HG03139 (cell line): ENCODE measurements at regions not wholly inside any gene's neighbourhood (a gene's known extent, or its start where the extent isn't known, plus 50 kb on each side); places are given as distances from the start of the nearest gene placed in this dataset.

Source experiments
- ATAC-seq: cut with Tn5 transposase; IDR thresholded peaks from one replicate; pipeline ENCODE4 v1.9.1; 2021; ENCODE audit not compliant: unreplicated experiment

DNA sequence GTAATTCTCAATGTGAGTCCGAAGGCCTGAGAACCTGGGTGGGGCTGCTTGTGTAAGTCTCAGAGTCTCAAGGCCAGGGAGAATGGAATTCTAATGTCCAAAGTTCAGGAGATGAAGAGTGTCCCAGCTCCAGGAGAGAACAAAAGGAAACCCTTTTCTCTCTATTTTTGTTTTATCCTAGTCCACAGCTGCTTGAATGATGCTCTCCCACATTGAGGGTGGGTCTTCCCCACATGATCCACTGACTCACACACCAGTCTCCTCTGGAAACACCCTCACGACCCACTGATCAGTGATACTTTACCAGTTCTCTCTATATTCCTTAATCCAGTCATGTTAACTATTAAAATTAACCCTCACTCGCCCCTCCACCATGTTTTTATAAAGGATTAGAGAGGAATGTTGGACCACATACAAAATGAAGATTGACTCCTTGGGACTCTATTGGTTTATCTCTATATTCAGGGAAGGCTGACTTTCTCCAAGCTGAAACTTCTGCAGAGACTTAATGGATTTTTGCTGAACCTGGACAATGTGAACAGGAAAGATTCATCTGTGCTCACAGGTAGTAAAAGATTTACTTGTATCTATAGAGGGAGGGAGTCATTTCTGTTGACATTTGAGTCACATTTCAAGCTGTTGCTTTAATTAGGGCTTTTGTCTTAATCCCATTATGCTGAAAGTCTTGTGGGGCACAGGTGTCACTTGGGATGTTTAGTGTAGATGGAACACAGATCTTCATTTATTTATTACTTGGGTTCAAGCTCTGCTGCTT, 1061.0 kb upstream of the TMEM132C start:
- ATAC-seq = no peak

DNA sequence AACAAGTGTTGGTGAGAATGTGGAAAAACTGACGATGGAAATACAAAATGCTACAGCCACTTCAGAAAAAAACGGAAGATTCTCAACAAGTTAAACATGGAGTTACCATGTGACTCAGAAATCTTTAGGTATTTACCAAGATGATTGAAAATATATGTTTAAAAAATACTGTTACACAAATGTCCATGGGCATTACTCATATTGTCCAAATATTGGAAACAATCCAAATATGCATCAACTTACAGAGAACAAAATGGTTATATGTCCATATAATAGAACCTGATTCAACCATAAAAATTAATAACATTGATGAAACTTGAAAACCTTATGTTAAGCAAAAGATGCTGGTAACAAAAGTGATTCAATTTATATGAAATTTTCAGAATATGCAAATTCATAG, 1057.7 kb upstream of the TMEM132C start:
- no peak for ATAC-seq

DNA sequence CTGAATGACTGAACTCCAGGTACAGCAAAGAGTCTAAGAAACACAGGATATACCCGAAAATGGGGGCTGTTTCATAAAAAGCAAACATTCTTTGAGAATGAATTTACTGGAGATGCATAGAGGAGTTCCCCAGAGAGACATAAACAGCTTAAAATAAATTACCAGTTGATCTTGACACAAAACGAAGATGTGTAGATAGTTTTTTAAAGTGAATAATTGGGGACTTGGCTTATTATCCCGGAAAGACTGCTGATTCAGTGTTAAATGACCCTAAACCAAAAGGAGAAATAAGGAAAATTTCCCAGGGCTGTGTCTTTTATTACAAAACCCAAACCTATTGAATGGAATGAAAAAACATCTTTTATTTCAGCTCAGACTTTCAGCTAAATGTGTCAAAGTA, 1052.8 kb upstream of the TMEM132C start:
- ATAC-seq = no peak

DNA sequence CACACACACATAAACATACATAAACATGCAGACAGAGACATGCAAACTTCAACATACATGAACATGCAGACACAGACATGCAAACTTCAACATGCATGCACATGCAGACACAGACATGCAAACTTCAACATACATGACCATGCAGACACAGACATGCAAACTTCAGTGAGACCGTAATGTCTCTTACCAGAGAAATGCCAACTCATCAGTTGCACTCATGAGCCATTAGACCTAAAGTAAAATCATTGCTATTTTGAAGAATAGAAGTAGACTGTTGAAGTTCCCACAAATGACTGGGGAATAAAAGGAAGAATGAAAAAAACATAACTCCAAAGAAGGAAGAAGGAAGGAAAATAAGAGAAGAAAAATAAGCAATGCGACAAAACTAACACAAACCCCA, 1044.0 kb upstream of the TMEM132C start:
- ATAC-seq = no peak

DNA sequence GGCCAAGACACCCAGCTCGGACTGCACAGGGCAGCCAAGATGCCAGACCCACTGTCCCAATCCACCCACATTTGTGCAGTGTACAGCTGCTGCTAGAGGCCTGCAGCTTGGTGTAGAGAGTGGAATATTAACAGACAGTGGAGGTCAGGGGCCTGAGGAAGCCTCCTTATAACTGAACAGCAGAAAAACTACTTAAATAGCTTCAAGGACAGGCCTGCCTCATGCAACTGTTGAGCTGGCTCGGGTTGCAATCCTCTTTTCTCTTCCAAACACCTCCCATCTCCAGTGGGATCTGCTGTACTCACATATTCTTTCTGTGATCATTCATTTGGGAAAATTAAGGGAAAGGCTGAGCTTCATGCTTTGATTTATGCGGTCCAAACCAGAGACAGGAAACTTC, 1043.2 kb upstream of the TMEM132C start:
- ATAC-seq = no peak

DNA sequence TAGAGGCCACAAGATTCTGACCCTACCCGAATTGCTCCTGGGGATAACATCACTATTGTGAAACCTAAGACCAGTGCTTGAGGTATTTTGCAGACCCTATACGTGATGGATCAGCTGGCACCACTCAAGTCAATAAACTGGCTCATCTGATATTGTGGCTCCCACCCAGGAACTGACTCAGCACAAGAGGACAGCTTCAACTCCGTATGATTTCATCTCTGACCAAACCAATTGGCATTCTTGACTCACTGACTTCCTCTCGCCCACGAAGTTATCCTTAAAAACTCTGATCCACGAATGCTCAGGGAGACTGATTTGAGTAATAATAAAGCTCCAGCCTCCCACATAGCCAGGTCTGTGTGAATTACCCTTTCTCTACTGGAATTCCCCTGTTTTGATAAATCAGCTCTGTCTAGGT, 1036.1 kb upstream of the TMEM132C start:
- no peak for ATAC-seq

DNA sequence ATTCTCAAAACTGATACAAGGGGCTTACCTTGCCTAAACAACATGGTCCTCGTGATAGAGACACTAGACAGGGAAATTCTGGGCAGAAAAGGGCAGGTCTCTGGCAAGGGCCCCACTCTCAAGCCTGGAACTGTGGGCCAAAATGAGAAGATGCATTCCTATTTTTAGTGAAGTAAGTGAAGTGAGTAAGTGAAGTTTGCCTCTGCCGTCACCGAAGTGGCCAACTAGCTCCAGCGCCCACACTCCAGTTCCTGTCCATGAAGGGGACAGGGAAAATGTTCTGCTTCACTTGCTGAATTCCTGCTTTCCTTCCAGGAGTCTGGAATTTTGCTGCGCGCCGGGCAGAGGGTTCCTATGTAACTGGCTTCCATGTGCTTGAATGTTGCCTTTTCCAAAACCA, 1035.6 kb upstream of the TMEM132C start:
- no peak for ATAC-seq

DNA sequence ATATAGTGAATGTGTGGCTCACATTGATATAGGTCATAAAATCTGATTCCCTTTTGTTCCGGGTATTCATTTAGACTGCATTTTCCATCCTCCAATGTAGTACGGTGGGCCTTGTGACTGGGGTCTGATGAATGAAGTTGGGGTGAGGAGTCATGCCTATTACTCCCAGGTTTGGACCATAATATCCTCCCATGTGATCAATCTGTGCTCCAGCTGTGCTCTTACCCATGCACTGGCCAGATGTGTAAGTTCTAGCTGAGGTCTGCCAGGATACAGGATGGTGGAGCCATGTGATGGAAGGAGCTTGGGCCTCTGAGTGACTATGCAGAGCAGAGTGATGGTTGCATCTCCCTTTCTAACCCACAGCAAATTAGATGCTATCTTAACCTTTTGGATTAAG, 1034.0 kb upstream of the TMEM132C start:
- no peak for ATAC-seq

DNA sequence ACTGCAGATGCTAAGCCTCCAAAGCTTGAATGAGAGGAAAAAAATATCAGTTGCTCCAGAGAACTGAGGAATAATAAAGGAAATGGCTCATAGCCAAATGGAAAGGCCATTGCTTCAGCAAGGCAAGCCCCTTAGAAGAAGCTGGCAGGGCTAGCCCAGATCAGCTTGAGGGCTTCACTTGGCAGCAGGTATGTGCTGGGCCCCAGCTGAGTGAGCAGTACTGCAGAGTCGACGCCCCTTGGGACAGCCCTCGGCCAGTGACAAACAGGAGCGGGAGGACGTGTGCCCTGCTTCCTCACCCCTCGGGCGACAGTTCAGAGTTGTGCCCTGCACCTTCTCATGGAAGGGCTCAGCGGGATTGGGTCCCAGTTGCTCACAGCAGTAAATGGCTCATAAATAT, 1031.2 kb upstream of the TMEM132C start:
- no peak for ATAC-seq

DNA sequence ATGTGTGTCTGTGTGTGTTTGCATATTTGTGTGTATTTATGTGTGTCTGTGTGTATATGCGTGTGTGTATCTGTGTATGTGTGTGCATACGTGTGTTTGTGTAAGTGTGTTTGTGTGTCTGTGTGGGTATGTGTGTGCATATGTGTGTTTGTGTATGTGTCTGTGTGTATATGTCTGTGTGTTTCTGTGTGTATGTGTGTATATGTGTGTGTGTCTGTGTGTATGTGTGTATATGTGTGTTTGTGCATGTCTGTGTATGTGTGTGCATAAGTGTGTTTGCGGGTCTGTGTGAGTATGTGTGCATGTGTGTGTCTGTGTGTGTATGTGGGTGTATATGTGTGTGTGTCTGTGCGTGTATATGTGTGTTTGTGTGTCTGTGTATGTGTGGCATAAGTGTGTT, 1030.5 kb upstream of the TMEM132C start:
- no peak for ATAC-seq

DNA sequence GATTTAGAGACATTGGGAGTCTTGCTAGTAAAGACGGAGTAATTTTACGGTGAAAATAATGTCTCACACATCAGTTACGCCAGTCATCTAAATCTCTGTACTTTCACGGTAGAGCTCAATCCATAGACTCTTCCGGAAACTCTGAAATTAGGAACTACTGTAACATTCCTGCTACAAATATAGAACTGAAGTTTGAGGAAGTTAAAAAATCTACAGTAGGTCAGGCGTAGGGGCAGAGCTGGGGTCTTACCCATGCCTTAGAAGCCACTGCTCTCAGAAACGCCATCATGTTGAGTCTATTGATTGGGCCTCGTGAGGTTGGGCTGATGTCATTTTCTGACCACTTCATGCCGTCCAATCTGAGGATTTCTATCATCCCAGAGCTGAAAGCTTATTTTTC, 1029.8 kb upstream of the TMEM132C start:
- no peak for ATAC-seq

DNA sequence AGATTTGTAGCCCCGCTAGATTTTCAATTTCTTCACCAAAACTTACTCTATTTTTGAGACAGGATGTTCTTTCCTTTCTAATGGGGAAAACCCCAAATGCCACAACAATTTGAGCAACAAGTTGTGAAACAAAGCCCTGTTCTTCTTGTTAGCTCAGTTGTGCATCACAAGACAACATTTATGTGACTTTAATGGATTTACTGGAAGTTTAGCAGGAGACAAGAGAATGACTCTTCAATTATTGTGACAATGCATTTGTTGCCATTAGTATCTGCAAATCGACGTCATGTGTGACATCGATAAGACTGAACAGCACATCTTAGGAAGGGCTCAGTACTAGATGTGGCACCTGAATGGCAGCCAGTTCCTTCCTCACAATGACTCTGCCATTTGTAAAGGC, 1028.9 kb upstream of the TMEM132C start:
- ATAC-seq = no peak

DNA sequence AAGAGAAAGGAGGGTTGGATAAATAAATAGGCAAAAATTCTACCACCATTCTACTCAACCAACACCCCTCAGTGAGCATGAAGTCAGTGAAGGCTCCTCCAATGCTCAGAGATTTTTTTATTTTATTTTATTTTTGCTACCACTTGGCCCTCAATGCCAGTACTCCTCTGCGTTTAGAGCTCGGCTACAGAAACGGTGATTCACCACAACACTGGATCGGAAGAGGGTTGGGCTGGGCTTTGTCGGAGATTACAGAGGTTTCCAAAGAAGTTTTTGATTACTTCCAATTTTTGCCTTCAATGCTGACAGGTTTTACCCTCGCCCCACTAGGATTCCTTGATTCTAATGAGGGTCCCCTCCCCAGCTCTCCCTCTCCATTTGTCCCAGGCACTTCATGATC, 1027.2 kb upstream of the TMEM132C start:
- no peak for ATAC-seq

DNA sequence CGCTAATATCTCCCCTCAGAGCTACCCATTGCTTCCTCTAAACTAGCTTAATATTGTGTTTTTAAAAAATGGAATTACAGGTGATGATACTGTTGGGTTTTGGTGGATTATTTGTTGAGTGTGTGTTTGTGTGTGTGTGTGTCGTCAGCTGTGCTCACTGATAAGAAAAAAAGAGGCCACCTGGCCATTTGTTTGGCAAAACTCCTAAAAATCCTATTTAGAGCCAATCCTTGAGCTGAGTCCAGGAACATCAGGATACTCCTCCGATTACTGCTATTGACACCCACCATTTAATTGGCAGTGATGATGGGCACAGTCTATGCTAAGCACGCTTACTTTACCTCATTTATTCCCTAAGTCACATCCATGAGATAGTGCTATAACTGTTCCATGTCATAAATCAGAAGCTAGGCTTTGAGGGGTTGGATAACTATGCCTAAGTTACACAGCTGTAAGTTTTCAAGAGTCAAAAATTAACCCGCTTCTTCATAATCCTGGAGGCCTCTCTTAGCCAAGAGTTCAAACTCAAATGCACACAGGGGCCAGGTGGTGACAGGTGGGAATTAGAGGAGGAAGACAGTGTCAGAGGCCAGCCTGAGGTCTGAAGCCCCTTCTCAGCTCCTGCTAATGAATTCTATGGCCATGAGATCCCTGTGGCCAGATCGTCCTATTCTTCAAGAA, 1026.6 kb upstream of the TMEM132C start:
- no peak for ATAC-seq

DNA sequence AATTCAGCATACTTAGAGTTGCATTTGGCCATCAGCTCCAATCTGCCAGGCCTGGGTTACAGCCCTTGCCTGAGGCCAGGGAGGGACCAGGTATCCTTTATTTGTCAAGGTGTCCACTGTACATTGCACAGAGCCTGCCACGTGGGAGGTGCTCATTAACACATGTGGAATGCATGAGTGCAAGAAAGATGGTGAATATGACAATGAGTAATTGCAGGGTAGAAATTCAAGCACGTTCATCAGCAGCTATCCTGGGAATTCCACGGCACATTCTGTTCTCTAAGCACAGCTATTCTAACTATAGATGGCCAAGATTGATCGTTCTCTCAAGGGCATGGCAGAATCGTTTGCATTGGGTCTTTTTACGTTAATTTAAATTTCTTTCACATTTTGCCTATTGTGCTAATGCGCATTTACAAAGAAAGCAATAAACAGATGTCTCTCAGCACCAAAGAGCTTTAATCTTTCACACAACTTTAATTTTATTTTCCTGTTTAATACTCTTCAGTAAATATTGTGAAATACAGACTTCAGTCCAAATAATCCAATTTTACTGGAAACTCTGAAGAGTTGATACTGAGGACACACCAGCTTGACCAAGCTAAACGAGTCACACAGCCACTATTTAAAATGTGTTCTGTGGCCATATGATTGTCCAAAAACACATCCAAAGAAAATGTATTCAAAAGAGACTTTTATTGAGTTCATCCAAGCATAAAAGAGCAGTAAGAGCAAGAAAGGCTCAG, 1025.7 kb upstream of the TMEM132C start:
- ATAC-seq = no peak

DNA sequence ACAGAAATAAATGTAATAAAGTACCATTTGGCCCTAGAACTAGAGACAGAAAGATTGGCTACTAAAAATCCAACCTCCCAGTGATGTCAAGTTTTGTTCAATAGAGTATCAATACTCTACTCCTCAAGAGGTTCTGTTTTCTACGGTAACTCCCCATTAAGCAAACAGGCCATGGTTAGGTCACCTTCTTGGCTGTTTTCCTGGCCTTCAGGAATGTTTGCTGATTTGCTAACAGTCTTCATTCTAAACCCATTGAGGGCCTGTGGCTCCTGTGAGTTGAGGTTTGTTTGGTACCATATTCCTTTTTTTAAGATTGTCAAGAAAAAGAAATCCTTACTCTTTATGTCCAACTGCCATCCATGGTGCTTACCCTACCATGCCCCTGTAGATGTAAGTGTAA, 1022.0 kb upstream of the TMEM132C start:
- no peak for ATAC-seq

DNA sequence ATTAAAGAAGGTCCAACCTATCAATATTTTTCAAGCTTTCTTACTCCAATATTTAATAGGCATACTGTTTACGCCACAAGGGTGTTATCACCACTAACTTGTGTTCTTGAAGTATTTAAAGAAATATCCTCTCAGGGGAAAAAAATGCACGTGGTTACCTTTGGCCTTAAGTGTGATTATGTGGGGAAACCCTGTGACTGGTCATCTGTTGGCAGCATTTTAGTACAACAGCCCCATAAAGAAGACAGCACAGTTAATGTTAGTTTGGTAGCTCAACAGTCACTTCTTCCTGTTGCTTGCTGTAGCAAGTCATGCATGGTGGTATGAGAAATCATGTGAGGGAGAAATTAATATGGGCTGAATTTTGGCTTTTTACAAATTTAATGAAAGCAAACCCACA, 1021.5 kb upstream of the TMEM132C start:
- no peak for ATAC-seq

DNA sequence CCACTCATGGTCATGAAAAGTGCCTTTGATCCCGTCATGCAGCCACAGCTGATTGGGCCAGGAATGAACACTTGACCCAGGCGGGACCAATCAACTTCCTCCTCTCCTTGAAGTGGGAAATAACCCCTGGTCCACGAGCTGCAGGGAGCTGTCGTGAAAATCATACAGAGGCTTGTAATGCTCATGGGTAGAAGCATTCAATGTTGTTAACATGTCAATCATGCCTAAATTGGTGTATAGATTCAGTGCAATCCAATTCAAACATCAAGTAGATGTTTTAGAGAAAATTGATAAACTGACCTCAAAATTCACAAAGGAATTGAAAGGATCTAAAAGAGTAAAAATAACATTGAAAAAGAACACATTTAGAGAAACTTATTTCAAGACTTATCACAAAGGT, 1019.0 kb upstream of the TMEM132C start:
- ATAC-seq = no peak

DNA sequence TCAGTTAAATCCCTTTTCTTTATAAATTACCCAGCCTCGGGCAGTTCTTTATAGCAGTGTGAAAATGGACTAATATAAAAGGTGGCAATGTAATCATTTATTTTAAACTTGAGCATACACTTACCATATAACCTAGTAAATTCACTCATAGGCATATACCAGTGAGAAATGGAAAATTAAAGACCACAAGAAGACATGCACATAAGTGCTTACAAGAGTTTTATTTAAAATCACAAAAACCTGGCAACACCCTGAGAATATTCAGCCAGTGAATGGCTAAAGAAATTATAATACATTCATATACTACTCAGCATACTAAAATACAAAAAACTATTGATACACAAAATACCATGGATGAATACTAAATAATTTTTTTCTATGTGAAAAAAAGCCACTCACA, 1017.5 kb upstream of the TMEM132C start:
- no peak for ATAC-seq

DNA sequence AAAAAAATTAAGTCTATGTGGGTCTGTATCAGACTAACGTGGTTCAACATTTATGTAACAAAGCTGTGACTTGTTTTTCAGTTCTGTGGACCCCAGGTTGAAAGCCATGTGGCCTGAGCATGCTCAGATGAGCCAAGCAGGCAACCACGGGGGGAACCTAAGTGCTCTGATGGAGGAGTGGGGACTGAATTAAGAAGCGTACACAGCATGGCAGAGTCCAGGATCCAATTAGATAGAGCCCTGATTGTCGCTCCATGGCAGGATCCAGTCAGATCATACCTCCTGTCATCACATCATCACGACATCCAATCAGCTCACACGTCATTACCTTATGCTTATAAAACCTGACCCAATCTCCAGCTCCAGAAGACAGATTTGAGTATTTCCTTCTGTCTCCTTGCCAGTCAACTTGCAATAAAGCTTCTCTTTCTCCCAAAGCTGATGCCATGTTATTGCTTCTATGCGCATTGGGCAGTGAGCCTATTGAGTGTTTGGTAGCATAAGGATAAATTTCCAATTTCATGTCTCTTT, 1013.1 kb upstream of the TMEM132C start:
- no peak for ATAC-seq

DNA sequence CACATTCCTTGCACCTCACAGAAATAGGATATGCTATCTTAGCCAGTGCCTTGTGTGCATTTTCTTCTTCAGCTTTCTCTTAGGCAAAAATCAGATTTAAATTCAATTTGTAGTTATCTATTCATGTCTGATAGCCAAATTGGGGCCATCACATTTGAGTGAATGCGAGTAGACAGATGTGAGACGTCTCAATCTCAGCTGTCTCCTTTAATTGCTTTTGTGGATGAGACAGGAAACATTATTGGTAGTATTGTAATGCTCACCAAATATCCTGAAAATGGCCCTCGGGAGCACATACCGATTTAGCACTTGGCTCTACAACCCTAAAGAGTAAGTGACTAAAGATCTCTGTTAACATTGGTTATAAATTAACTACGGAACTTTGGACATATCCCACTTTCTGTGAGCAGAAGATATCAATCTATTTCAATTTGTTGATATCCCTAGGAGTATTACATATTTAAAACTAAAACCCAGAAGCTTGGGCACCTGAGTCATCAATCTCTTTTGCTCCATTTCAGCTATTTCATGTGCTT, 1012.5 kb upstream of the TMEM132C start:
- no peak for ATAC-seq
